Panc1 (cell line): ENCODE measurements at regions not wholly inside any gene's neighbourhood (a gene's known extent, or its start where the extent isn't known, plus 50 kb on each side); places are given as distances from the start of the nearest gene placed in this dataset.

Experiments
- CTCF ChIP-seq: fragments of 450-650 bp; IDR thresholded peaks from 2 replicates; pipeline ENCODE4 v1.5.1; 2017; ENCODE audit warnings: mild to moderate bottlenecking
- POLR2AphosphoS5 ChIP-seq: IDR thresholded peaks from 2 replicates; pipeline ENCODE4 v1.6.1; 2012; ENCODE audit warnings: mild to moderate bottlenecking, low read depth, low read length, moderate library complexity
- REST ChIP-seq, 2 experiments: IDR thresholded peaks; 2 replicates each; pipeline ENCODE4 v1.6.1; 2011 to 2012; ENCODE audit warnings: low read depth in 2 of 2, control low read depth in 1 of 2, low read length in 1 of 2, mild to moderate bottlenecking in 1 of 2, moderate library complexity in 1 of 2; ENCODE audit not compliant: insufficient read depth in 1 of 2

GRCh38 chrX:114365065-114365834 is 218.6 kb upstream of the HTR2C start:
- TF ChIP-seq CTCF (no peak), REST (IDR thresholded peaks at IDR 0.05; ENCODE audit: insufficient read depth in 1 of 2, low read depth in 2 of 2, low read length in 1 of 2) (no peak), POLR2AphosphoS5 (no peak)
